Activated T-cell treated with anti-CD3 and anti-CD28 coated beads for 48 hours (primary cell): ENCODE measurements at regions not wholly inside any gene's neighbourhood (a gene's known extent, or its start where the extent isn't known, plus 50 kb on each side); places are given as distances from the start of the nearest gene placed in this dataset.
"Not testable (repeated sequence)": the region's sequence is repeated elsewhere in the genome, so short reads cannot be mapped to it uniquely, and the experiment has no call there.

Source experiments
- DNase-seq: peaks from one replicate; pipeline ENCODE4 v3.0.0-alpha.2; 2020; ENCODE audit warnings: low read depth

GRCh38 chr3:195970873-195971272 is 62.5 kb upstream of the TNK2 start:
- not testable (repeated sequence) for DNase-seq

DNA sequence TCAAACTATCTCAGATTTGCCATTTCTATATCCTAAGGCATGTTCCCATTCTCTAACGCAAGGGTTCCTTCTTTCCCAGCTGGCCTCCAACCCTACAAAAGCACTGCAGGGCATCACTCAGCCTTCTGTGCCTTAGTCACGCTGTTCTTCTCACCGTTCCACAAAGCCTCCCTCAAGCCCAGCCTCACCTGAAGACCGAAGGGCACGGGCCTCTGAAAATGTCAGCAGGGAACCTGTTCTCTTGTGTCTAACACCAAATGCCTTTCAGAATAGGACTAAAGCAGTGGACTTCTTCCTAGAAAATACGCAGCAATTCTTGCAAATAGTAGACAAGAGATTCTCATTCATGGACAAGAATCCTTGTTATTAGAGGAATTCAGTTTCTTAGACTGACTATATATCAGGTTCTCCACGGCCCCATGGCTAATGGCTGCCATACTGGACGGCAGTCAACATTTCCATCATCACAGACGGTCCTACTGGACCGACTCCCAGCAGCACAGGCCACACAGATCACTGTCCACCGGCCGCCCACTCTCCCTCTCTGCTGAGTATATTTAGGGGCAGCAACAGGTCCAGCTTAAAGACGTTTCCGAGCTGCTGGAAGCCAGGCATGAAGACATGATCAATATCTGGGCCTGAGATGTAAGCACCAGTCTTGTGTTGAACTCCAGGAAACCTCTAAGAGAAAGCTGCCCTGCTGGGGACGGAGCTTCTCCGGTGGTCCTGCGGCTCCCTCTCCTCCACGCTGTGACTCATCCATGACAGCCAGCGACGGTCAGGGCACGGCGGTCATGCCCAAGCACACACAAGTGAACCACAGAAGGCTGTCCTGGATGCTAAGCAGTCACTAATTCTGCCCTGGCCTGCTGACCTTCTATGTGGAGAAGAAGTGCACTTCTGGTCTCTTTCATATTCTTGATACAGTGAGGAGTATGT is 61.8 kb upstream of the TNK2 start:
- not testable (repeated sequence) for DNase-seq

DNA sequence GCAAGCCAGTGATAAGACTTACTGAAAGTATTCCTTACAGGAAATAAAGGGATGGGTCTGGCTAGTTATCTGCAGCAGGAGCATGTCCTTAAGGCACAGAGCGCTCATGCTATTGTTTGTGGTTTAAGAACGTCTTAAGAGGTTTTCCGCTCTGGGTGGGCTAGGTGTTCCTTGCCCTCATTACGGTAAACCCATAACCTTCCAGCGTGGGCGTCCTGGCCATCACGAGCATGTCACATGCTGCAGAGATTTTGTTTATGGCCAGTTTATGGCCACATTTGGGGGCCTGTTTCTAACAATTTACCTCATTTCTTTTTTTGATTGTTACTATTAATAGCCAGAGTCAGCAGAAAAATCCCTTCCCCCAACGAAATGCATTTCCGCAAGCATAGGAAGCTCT is 61.0 kb upstream of the TNK2 start:
- not testable (repeated sequence) for DNase-seq

DNA sequence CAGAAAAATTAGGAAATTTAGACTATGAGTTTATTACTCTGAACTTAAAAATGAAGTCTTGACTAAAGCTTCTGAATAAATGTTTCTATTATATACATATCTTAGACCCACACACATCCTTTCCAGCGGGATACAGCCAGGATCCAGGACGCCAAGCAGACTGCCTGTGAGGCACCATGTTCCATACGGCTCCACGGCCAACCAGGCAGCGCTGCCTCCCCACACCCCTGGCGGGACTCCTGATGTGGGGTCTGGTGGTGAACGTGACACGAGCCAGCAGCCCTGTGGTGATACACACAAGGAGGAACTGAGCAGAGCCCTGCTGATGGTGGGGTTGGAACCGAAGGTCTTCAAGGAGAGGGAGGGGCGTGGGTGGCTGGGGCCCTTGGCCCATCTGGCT is 59.8 kb upstream of the TNK2 start:
- not testable (repeated sequence) for DNase-seq

- not testable (repeated sequence) for DNase-seq
Observed at GRCh38 chr3:195967387-195967720, 59.0 kb upstream of the TNK2 start.

- DNase-seq: not testable (repeated sequence)
Observed at GRCh38 chr3:195966563-195967386, 58.4 kb upstream of the TNK2 start.

- not testable (repeated sequence) for DNase-seq
Observed at GRCh38 chr3:195965217-195965616, 56.9 kb upstream of the TNK2 start.

GRCh38 chr3:195964318-195965107 is 56.2 kb upstream of the TNK2 start:
- DNase-seq: not testable (repeated sequence)

- not testable (repeated sequence) for DNase-seq
Observed at GRCh38 chr3:195962222-195962621, 53.9 kb upstream of the TNK2 start.

DNA sequence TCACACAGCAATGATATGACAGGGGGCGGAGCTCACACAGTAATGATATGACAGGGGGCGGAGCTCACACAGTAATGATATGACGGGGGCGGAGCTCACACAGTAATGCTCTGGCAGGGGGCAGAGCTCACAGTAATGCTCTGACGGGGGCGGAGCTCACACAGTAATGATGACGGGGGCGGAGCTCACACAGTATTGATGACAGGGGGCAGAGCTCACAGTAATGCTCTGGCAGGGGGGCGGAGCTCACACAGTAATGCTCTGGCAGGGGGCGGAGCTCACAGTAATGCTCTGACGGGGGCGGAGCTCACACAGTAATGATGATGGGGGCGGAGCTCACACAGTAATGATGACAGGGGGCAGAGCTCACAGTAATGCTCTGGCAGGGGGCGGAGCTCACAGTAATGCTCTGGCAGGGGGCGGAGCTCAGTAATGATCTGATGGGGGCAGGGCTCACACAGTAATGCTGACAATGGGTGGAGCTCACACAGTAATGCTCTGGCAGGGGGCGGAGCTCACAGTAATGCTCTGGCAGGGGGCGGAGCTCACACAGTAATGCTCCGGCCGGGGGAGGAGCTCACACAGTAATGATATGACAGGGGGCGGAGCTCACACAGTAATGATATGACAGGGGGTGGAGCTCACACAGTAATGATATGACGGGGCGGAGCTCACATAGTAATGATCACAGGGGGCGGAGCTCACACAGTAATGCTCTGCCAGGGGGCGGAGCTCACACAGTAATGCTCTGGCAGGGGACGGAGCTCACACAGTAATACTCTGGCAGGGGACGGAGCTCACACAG is 52.8 kb upstream of the TNK2 start:
- peak; percentile 53 for DNase-seq

DNA sequence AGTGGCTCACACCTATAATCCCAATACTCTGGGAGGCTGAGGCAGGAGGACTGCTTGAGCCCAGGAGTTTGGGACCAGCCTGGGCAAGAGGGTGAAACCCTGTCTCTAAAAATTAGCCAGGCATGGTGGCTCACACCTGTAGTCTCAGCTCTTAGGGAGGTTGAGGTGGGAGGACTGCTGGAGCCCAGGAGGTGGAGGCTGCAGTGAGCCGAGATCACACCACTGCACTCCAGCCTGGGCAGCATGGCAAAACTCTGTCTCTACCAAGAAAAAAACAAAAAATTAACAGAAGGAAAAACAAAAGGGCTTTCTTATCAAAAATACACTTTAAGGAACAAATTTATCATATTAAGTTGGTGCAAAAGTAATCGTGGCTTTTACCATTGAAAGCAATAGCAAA is 51.8 kb upstream of the TNK2 start:
- DNase-seq: not testable (repeated sequence)

DNA sequence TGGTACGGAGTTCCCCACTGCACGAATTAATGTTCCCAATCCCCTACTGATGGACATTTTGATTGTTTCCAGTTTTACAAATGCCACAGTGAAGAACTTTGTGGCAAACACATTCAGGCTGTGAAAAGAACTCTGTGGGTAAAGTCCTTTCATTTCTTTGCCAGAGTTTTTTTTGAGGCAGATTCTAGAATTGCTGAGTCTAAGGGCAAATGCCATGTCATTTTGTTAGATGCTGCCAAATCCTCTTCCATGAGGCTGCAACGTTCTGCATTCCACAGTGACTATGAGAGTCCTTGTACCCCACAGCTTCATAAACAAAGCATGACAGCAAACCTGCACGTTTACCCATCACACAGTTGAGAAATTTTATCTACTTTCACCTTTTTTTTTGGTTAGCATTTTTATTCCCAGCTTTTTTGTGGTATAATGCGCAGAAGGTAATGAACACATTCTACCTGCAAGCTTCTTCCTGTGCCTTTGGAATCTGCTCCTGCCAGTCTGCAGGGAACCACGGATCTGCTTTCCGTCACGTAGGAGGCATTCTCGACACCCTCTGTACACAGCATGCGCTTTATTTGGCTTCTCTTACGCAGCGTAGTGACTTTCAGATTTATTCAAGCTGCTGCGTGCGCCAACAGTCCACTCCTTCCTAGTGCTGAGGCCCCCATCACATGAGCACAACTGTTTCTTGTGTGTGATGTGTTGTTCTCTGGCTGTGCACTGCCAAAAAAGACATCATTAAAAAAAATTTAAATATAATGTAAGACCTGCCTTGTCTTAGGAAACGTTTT is 51.2 kb upstream of the TNK2 start:
- not testable (repeated sequence) for DNase-seq

GRCh38 chr3:195958736-195959135 is 50.4 kb upstream of the TNK2 start:
- not testable (repeated sequence) for DNase-seq
